HUES6 (cell line): ENCODE measurements at regions not wholly inside any gene's neighbourhood (a gene's known extent, or its start where the extent isn't known, plus 50 kb on each side); places are given as distances from the start of the nearest gene placed in this dataset.

Source experiments
- H3K27ac ChIP-seq: 2 replicates; pipeline ENCODE4 v1.7.0; 2013; ENCODE audit warnings: low read depth, mild to moderate bottlenecking, low read length, inconsistent platforms
- H3K27me3 ChIP-seq: 2 replicates; pipeline ENCODE4 v1.6.1; 2013; ENCODE audit warnings: low read length; ENCODE audit not compliant: control insufficient read depth, insufficient read depth
- H3K36me3 ChIP-seq: 2 replicates; pipeline ENCODE4 v1.6.1; 2013; ENCODE audit warnings: low read length; ENCODE audit not compliant: control insufficient read depth, insufficient read depth
- H3K4me1 ChIP-seq: 2 replicates; pipeline ENCODE4 v1.6.1; 2013; ENCODE audit warnings: low read length; ENCODE audit not compliant: control insufficient read depth, insufficient read depth
- H3K4me3 ChIP-seq: 2 replicates; pipeline ENCODE4 v1.5.1; 2013; ENCODE audit warnings: low read depth, low read length
- H3K9ac ChIP-seq: one replicate; pipeline ENCODE4 v1.6.1; 2013; ENCODE audit warnings: mild to moderate bottlenecking, low read length
- H3K9me3 ChIP-seq: 2 replicates; pipeline ENCODE4 v1.6.1; 2013; ENCODE audit warnings: low read depth, low read length; ENCODE audit not compliant: control insufficient read depth, insufficient read depth

GRCh38 chr6:134846031-134846430 lies 103.9 kb downstream of the ALDH8A1 start:
- H3K27me3 ChIP-seq: no peaks in the 10 kb centered on the region
- H3K36me3 ChIP-seq: no peaks in the 10 kb centered on the region
- peaks cover 3% of the 10 kb centered on the region; the same call in 1 of the 2 replicates for H3K4me1 ChIP-seq
- no peak overlapping the region for H3K4me3 ChIP-seq
- no peak overlapping the region for H3K27ac ChIP-seq
- H3K9me3 ChIP-seq: no peaks in the 10 kb centered on the region
- no peak overlapping the region for H3K9ac ChIP-seq

- H3K9me3 ChIP-seq: no peaks in the 10 kb centered on the region
- no peaks in the 10 kb centered on the region for H3K4me1 ChIP-seq
- no peaks in the 10 kb centered on the region for H3K36me3 ChIP-seq
- H3K4me3 ChIP-seq: no peak overlapping the region
- no peak overlapping the region for H3K27ac ChIP-seq
- no peak overlapping the region for H3K9ac ChIP-seq
- no peaks in the 10 kb centered on the region for H3K27me3 ChIP-seq
Observed at GRCh38 chr6:134844120-134844519, 105.8 kb downstream of the ALDH8A1 start.

DNA sequence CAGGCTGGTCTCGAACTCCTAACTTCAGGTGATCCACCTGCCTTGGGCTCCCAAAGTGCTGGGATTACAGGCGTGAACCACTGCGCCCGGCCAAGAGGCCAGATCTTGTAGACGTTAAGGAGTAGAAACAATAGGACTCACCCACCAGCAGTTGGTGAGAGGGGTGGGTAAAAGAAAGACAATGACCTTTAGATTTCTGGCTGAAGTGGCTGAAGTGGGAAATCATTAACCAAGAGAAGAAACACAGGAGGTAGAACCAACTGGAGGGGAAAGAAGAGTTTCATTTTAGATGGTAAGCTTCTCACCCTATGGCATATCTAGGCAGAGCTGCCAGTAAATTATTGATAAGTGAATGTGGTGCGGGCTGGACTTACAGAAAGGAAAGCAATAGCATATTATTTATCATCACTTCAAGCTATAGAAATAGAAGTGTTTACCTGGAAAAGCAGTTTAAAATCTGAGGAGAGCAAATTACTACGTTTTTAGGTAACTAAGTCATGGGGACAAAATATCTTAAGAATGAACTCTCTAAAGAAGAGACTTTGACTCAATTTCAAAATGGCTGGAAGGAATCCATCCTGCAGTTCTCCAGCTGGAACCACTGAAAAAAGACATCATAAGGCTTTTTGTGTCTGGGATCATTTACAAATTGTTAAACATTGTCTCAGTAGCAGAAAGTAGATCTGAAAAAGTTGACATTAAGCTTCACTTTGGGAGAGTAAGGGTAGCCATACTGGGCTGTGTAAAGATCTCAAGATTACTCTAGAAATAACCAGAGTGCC lies 109.6 kb downstream of the ALDH8A1 start:
- Histone ChIP-seq H3K36me3 (no peaks in the 10 kb centered on the region), H3K4me1 (no peaks in the 10 kb centered on the region), H3K9ac (no peak overlapping the region), H3K4me3 (no peak overlapping the region), H3K27me3 (no peaks in the 10 kb centered on the region), H3K9me3 (no peaks in the 10 kb centered on the region), H3K27ac (no peak overlapping the region)

DNA sequence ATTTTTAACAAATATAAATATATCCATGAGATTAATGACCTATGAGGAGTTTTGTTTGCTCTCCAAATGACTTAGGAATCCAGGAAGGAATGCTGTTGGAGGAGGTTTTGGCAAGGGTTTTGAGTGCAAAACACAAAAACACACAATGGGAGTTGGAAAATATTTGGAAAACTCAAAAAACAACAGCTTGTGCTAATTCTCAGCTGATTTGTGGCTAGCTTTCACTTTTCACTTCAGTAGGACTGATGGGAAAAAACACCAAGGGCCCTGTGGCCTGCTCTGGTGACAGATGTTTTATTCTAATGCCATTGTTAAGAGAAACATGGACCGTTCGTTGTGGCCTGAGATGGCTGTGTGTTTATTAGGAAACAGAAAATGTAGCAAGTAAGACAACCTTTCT lies 113.9 kb downstream of the ALDH8A1 start:
- Histone ChIP-seq H3K4me1 (no peaks in the 10 kb centered on the region), H3K4me3 (no peak overlapping the region), H3K9me3 (no peaks in the 10 kb centered on the region), H3K36me3 (no peaks in the 10 kb centered on the region), H3K27ac (no peak overlapping the region), H3K27me3 (no peaks in the 10 kb centered on the region), H3K9ac (no peak overlapping the region)

DNA sequence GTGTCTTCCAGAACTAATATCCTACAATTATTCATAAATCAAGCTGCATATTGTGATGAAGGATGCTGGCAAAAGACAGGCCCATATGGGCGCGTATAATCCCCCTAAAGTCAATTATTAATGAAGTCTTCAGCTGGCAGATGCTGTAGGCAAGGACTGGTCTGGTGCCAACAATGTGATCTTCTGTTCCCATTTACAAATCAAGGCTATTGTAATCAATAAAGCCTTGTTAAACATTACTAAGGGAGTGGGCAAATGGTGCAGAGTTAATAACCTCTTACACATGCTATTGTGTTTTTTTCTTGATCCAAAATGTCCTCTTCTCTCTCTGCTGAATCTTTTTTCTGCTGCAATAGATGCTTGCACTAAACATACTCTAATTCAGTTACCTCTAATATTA lies 119.0 kb downstream of the ALDH8A1 start:
- H3K4me1 ChIP-seq: no peaks in the 10 kb centered on the region
- no peak overlapping the region for H3K4me3 ChIP-seq

DNA sequence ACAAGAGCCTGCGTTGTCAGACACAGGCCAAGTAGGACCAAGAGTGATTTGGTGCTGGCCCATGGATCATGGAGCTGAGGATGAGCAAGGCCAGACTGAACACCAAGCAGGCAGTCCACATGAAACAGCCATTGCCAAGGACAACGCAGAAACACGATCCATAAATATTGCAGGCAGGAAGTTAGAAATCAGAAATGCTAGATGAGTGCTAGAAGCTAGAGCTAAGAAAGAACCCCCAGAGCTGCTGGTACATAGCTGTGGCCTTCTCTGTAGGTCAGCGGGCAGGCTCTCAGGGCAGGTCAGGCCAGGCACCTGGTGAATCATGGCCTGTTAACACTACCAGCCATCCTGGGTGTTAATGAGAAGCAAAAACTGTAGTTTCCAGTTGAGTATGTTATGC lies 119.7 kb downstream of the ALDH8A1 start:
- Histone ChIP-seq H3K9ac (no peak overlapping the region), H3K36me3 (no peaks in the 10 kb centered on the region), H3K27me3 (no peaks in the 10 kb centered on the region), H3K9me3 (no peaks in the 10 kb centered on the region), H3K4me1 (no peaks in the 10 kb centered on the region), H3K27ac (no peak overlapping the region), H3K4me3 (no peak overlapping the region)

More for the DNA sequence above, 119.0 kb downstream of the ALDH8A1 start:
- H3K9me3 ChIP-seq: no peaks in the 10 kb centered on the region
- no peaks in the 10 kb centered on the region for H3K27me3 ChIP-seq
- H3K36me3 ChIP-seq: no peaks in the 10 kb centered on the region
- H3K27ac ChIP-seq: no peak overlapping the region
- H3K9ac ChIP-seq: no peak overlapping the region

DNA sequence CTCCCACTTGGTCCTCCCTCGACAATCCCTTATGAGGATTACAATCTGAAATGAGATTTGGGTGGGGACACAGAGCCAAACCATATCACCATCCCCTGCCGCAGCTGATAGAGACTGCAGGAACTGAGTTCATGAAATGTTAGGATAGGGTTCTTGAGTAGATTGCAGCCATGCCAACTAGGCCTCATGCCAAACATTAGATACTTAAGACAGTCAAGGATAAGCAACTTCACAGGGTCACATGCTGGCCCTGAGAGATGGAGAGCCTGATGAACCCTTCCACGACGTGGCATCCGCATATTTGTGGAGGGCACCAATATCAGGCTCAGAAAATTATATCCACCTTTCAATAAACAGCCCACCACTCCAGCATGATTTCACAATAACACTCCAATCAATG lies 121.3 kb downstream of the ALDH8A1 start:
- Histone ChIP-seq H3K9me3 (0 out of 2 replicates have a peak, but pooled peaks cover 4% of the 10 kb centered on the region), H3K9ac (no peak overlapping the region), H3K4me3 (no peak overlapping the region), H3K27ac (no peak overlapping the region), H3K4me1 (no peaks in the 10 kb centered on the region), H3K36me3 (no peaks in the 10 kb centered on the region), H3K27me3 (no peaks in the 10 kb centered on the region)

GRCh38 chr6:134826889-134827737 lies 122.8 kb downstream of the ALDH8A1 start:
- Histone ChIP-seq H3K4me3 (no peak overlapping the region), H3K9me3 (0 out of 2 replicates have a peak, but pooled peaks cover 4% of the 10 kb centered on the region), H3K9ac (no peak overlapping the region), H3K27me3 (no peaks in the 10 kb centered on the region), H3K36me3 (no peaks in the 10 kb centered on the region), H3K27ac (no peak overlapping the region), H3K4me1 (no peaks in the 10 kb centered on the region)

DNA sequence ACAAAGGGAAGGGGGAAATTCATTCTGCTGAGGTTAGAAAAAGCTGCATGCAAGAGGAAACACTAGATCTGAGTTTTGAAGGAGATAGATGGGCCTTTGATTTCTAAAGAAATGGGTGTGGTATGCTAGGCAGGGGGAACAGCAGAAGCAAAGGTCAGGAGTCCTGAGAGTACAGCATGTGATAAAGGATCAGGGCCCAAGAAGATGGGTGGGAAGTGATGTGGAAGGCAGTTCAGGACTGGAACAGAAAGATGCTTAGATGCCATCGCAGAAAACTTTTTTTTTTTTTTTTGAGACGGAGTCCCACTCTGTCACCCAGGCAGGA lies 126.2 kb downstream of the ALDH8A1 start:
- Histone ChIP-seq H3K27ac (no peak overlapping the region), H3K9ac (no peak overlapping the region), H3K4me3 (no peak overlapping the region), H3K36me3 (no peaks in the 10 kb centered on the region), H3K4me1 (no peaks in the 10 kb centered on the region), H3K9me3 (0 out of 2 replicates have a peak, but pooled peaks cover 4% of the 10 kb centered on the region), H3K27me3 (no peaks in the 10 kb centered on the region)

DNA sequence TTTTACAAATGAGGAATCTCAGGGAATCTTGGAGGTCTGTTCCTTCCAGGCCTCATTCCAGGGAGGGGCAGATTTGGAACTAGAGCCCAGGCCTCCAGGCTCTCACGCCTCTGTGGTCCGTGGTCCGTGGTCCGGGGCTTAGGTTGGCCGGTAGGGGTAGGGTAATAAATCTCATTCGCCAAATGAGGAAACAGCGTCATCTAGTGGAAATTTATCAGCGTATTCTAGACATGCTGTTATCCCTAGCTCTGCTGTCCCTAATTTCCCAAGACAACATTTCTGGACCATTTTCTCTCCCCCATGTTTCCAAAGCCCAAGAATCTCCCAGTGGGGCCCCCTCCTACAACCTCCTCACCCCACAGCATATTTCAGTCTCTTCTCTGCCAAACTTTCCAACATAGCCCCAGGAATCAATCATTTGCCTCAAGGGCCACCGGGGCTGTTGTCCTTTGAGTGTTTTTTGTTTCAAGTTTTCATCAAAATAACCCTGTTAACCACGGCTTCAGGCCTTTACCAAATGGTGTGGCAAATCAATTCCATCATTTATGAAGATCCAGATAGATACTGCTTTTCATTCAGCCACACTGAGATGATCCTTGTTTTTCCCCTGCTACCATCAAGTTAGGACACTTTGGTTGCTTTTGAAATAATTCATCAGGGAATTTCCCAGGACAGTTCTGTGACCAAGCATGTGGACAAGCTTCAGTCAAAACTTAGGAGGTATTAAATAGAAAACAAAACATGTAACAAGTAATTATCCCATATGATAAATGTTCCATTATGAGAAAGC lies 126.8 kb downstream of the ALDH8A1 start:
- no peaks in the 10 kb centered on the region for H3K27me3 ChIP-seq
- H3K4me1 ChIP-seq: no peaks in the 10 kb centered on the region
- no peak overlapping the region for H3K27ac ChIP-seq
- H3K4me3 ChIP-seq: no peak overlapping the region
- 0 out of 2 replicates have a peak, but pooled peaks cover 4% of the 10 kb centered on the region for H3K9me3 ChIP-seq
- H3K9ac ChIP-seq: no peak overlapping the region
- H3K36me3 ChIP-seq: no peaks in the 10 kb centered on the region
